ENCODE measurements at regions not wholly inside any gene's neighbourhood (a gene's known extent, or its start where the extent isn't known, plus 50 kb on each side); places are given as distances from the start of the nearest gene placed in this dataset.

DNA sequence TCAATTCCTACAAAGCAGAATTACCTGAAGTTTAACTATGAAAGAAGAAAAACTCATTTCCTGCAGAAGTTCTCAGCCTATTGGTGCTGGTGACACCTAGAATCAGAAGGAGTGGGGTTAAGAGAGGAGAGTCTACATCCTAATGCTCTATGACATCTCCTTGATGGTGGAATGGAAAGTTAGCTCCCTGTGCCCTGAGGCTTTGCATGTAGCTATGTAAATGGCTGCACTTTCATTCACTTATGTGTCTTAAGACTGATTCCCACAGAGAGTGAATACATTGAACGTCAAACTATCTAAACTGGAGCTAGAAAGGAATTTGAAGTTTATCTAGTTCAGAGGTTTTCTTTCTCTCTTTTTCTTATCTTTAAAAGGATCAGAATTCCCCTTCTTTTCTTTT, 52.1 kb upstream of the ADRB2 start:
- Histone ChIP-seq H3K36me3 (no peaks in the 10 kb centered on the region), H3K27ac (no peak overlapping the region), H3K9me3 (no peaks in the 10 kb centered on the region), H3K27me3 (no peaks in the 10 kb centered on the region), H3K4me3 (no peak overlapping the region), H3K4me1 (no peaks in the 10 kb centered on the region)
- TF ChIP-seq, protein P1, sequence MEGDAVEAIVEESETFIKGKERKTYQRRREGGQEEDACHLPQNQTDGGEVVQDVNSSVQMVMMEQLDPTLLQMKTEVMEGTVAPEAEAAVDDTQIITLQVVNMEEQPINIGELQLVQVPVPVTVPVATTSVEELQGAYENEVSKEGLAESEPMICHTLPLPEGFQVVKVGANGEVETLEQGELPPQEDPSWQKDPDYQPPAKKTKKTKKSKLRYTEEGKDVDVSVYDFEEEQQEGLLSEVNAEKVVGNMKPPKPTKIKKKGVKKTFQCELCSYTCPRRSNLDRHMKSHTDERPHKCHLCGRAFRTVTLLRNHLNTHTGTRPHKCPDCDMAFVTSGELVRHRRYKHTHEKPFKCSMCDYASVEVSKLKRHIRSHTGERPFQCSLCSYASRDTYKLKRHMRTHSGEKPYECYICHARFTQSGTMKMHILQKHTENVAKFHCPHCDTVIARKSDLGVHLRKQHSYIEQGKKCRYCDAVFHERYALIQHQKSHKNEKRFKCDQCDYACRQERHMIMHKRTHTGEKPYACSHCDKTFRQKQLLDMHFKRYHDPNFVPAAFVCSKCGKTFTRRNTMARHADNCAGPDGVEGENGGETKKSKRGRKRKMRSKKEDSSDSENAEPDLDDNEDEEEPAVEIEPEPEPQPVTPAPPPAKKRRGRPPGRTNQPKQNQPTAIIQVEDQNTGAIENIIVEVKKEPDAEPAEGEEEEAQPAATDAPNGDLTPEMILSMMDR (IDR thresholded peaks at IDR 0.05), result no peak
- DNase-seq, result no peak
- intact Hi-C loops (cut with DNase I), result no loop called here
- no peak for ATAC-seq

DNA sequence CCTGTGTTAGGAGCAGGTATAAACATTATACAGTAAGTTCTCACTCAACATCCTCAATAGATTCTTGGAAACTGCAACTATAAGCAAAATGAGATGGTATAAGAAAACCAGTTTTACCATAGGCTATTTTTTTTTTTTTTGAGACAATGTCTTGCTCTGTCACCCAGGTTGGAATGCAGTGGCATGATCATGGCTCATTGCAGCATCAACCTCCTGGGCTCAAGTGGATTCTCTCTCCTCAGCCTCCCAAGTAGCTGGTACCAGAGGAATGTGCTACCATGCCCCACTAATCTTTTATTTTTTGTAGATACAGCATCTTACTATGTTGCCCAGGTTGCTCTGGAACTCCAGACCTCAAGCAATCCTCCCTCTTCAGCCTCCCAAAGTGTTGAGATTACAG, 50.1 kb upstream of the ADRB2 start:
- H3K27me3 ChIP-seq, result no peaks in the 10 kb centered on the region
- H3K9me3 ChIP-seq, result no peaks in the 10 kb centered on the region
- no peak overlapping the region for H3K27ac ChIP-seq
- no peaks in the 10 kb centered on the region for H3K36me3 ChIP-seq
- DNase-seq (no peak), ATAC-seq (no peak)
- TF ChIP-seq, protein P1 (IDR thresholded peaks at IDR 0.05), result no peak
- H3K4me1 ChIP-seq, result no peaks in the 10 kb centered on the region
- intact Hi-C loops (cut with DNase I), result no loop called here
- H3K4me3 ChIP-seq, result no peak overlapping the region
